Muscle of arm (tissue), 1 donor: ENCODE measurements at regions not wholly inside any gene's neighbourhood (a gene's known extent, or its start where the extent isn't known, plus 50 kb on each side); places are given as distances from the start of the nearest gene placed in this dataset.
"Not testable (repeated sequence)": the region's sequence is repeated elsewhere in the genome, so short reads cannot be mapped to it uniquely, and the experiment has no call there.

Experiments used
- DNase-seq: peaks from one replicate; pipeline ENCODE4 v3.0.0-alpha.2; 2013

DNA sequence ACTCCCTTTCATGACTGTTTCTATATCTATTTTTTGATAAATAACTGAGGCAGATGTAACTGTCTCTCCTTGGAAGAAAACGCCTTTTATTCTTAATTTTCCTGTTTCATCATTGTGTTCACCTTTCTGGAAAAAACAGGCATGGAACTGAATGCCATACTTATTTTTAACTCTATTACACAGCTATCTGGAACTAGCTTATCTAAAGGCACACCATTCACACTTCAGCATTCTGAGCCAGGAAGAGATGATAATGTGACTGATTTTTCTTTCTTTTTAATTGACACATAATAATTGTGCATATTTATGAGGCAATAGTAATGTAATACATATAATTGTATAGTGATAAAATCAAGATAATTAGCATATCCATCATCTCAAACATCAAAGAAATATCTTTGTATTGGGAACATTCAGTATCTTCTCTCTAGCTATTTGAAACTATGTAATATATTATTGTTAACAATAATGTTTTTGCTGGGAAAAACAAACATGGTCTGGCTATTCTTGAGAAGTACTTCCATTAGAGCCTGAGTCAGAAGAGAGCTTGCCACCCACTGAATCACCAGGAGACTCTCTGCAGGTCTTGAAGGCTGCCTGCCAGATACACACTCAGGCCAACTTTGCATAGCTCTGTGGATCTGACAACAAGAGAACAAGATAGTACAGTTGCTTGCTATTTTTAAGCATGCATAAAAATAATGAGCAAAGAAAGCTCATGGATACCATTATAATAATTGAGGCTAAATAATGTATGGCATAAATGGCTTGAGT is 501.0 kb upstream of the EDIL3 start:
- DNase-seq, result no peak

DNA sequence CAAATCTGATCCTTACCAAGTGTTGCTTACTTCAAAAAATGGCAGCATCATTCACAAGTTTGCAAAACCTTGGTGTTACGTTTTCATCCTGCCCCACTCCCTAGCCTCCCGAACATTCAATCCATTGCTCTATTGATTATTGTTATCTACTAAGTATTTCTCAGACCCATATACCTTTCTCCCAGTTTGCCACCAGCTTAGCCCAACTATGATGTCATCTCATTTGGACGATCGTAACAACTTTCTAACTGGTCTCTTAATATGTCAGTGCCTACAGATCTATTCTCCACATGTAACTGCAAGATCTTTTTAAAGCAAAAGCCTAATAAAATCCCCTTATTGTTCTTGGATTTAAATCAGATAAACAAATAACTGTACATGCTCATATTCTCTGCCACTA is 497.1 kb upstream of the EDIL3 start:
- DNase-seq, result no peak

DNA sequence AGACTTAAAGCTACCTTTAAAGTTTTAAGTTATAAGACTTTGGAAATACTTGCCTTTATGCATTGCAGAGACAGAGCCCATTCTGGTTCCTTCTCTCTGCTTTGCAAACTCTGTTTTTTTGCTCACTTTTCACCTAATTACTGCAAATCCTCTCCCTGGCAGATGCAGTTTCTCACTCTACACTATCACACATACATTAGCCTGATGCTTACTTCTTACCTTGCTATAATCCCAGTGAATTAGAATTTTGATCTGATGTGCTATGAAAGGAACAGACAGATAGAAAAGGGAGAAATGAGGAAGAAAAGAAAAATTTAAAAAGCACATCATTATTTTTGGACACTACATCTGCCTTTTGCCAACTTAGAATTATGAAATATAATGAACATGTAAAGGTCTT is 489.5 kb upstream of the EDIL3 start:
- no peak for DNase-seq

GRCh38 chr5:84872768-84873167 is 488.1 kb upstream of the EDIL3 start:
- DNase-seq, result no peak

GRCh38 chr5:84870369-84870768 is 485.7 kb upstream of the EDIL3 start:
- DNase-seq, result no peak

- peak; percentile 1 for DNase-seq
Measured at GRCh38 chr5:84869675-84870074, 485.0 kb upstream of the EDIL3 start.

- DNase-seq, result not testable (repeated sequence)
Measured at GRCh38 chr5:84863936-84864335, 479.3 kb upstream of the EDIL3 start.

- DNase-seq, result no peak
Measured at GRCh38 chr5:84863020-84863419, 478.3 kb upstream of the EDIL3 start.

- DNase-seq, result no peak
Measured at GRCh38 chr5:84862132-84862531, 477.5 kb upstream of the EDIL3 start.

DNA sequence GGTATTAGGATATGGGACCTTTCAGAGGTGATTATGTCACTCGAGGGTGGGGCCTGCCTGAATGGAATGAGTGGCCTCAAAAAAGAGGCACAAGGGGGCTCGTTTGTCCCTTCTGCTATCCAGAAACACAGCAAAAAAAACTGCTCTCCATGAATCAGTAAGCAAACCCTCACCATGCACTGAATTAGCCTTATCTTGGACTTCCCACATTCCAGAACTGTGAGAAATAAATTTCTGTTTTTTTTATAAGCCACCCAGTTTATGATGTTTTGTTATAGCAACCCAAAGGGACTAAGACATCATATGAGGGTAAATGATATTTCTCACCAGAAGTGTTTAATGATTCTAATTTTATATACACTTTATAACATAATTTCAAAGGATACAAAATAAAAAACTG is 476.6 kb upstream of the EDIL3 start:
- no peak for DNase-seq

DNA sequence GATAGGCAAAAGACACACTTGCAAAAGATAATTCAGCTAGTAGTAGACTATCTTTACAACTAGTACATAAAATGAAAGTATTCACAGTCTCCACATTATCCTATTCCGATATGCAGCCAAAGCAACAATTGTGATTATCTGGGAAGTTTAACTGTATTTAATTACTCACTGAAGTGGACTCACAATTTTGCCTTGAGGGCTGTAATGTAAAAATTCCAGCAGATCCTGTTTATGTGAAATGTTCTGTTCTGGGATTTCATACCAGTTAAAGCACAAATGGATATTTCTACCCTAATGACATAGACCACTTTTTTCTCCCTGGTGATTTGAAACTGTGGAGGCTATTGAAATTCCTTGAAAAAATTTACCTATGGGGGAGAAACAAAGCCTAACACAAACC is 474.4 kb upstream of the EDIL3 start:
- DNase-seq, result no peak

- no peak for DNase-seq
Measured at GRCh38 chr5:84831701-84832100, 447.0 kb upstream of the EDIL3 start.

DNA sequence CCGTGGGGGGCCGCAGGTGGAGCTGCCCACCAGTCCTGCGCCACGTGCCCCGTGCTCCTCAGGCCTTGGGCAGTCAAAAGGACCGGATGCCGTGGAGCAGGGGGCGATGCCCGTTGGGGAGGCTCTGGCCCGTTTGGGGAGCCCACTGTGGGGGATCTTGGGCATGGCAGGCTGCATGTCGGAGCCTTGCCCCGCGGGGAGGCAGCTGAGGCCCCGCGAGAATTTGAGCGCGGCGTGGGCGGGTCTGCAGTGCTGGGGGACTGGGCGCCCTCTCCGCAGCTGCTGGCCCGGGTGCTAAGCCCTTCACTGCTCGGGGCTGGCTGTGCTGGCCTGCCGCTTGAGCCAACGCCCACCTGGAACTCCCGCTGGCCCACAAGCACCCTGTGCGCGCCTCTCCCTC is 445.6 kb upstream of the EDIL3 start:
- DNase-seq, result no peak

DNA sequence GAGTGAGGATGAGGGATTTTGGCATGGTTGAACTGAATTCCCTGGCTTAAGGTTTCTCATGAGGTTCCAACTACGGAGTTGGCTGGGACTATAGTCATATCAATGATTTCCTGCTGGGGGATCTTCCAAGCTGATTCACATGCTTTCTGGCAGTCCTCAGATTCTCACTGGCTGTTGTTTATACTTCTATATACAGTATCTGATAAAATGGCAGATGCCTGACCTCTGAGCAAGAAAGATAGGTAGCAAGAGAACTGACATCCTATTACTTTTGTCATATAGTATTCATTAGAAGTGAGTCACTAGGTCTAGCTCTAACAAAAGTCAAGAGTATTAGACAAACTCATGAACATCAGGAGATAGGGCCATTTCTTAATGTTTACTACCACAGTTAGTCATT is 440.9 kb upstream of the EDIL3 start:
- DNase-seq, result peak; percentile 5

DNA sequence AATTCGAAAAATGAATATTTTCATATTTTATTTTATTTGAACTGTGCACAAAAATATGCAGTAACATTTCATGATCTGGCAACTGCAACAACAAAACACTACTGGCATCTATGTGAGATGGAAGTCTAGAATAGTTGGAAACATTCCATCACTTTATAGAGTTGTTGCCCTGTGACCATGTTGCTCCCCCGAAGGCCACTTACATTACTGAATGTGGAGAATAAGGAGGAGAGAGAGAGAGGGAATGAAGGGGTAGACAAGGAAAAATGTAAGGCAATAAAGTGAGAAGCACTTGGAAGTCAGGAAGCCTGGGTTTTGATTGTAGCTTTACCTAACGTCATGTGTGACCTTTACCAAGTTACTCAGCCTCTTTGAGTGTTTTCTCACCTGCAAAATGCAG is 437.2 kb upstream of the EDIL3 start:
- DNase-seq, result no peak

GRCh38 chr5:84817953-84818352 is 433.3 kb upstream of the EDIL3 start:
- no peak for DNase-seq

DNA sequence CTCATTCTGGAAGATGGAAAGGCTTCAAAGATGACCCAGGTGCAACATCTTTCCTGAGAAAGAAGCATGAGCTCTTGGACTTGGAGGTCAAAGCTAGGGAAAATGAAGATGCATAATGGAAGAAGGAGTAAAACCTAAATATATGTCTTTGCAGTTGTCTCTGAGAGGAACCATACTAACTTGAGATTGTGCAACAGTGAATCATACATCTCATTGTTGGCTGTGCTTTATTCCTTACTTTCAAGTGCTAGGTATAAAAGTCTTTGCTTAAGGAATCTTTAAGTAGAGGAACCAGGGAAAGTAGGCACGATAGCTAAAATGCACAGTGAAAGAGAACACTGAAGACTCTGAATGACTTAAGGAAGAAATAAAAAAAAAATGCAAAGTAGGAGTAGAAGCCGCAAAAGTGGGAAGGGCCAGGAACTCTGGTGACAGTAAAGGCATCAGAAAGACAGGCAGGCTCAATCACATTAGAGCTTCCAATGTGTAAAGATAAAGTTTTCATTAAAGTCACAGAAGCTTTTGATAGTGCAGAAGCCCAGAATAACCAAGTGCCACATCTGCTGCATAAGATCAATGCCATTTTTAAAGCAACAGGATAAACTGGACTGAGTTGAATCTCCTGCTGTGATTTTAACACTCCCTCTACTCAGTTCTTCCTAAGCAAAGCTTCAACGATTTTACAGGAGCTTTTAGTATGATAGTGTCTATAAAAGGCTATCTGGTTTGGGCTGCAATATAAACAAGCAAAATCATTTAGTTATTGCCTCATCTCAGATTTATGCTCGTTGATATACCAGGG is 432.3 kb upstream of the EDIL3 start:
- DNase-seq, result no peak

DNA sequence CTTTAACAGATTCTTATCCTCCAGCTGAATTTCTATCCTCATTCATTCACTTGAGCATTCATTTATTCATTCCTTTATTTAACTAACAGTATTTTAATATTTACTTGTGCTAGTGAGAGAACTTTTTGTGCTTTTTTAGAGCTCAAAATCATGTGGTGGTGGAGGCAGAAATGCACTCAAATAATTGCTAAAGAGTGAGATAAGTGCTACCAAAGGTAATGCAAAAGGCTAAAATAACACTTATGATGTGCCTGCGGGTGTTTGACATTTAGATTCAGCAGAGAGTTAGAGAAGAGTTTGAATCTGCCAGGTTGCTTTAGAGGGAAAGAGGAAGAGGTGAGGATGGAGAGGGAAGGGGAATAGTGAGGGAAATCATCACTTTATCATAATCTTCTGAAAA is 431.5 kb upstream of the EDIL3 start:
- DNase-seq, result no peak

- no peak for DNase-seq
Measured at GRCh38 chr5:84805473-84805872, 420.8 kb upstream of the EDIL3 start.

- no peak for DNase-seq
Measured at GRCh38 chr5:84796399-84796798, 411.7 kb upstream of the EDIL3 start.

DNA sequence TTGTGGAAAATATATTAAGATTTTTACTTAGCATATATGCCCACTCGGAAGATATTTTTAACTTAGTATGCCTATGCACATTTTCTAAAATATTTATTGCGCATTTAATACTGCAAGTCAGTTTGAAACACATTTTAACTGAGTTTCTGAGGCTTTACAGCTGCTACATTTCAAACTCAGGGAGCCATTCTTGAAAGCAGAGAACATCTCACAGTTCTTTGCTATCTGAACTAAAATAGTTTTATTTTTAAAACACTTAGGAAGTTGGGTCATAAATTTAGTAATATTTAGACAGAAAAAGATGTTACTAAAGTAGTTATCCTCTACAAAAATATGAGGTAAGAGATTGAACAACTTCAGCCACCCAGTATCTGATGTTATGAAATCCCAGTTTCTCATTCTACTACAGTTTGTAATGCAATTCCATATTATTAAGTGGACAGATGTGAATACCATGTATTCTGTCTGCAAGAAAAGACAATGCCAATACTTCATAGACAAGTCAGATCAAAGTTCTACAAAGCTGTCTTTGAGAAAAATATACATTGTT is 409.9 kb upstream of the EDIL3 start:
- DNase-seq, result no peak

- no peak for DNase-seq
Measured at GRCh38 chr5:84791730-84792129, 407.1 kb upstream of the EDIL3 start.

DNA sequence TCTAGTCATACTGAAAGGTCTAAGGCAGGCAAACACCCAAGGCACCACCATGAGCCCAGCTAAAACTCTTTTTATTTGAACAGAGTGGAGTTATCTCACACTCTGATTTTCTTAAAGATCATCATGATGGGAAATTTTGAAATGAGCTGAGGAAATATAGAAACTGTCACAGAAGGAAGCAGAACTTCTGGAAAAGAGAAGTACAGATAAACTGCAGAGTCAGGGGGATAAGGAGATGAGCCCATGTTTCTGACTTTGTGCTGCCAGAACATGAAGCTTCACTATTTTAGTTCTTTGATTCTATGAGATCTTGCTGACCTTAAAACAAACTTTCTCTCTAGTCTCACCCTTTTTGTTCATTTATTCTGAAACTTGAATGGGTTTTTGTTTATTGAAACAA is 406.5 kb upstream of the EDIL3 start:
- DNase-seq, result no peak
